Testis (tissue), 2 donors: ENCODE measurements at regions not wholly inside any gene's neighbourhood (a gene's known extent, or its start where the extent isn't known, plus 50 kb on each side); places are given as distances from the start of the nearest gene placed in this dataset.

Experiments
- DNase-seq: peaks from one replicate; pipeline ENCODE4 v3.0.0-alpha.2; 2019
- H3K27ac ChIP-seq, 2 donors: fragments of 200-600 bp; sonication (generic); one replicate each; pipeline ENCODE4 v1.5.1; 2019
- H3K27me3 ChIP-seq: fragments of 200-600 bp; sonication (generic); one replicate; pipeline ENCODE4 v1.5.1; 2019
- H3K36me3 ChIP-seq: fragments of 200-600 bp; sonication (generic); one replicate; pipeline ENCODE4 v1.5.1; 2017; ENCODE audit warnings: low read depth; ENCODE audit errors: missing control alignments
- H3K4me1 ChIP-seq: fragments of 200-600 bp; sonication (generic); one replicate; pipeline ENCODE4 v1.5.1; 2019
- H3K4me3 ChIP-seq, 2 donors: fragments of 200-600 bp; sonication (generic); one replicate each; pipeline ENCODE4 v1.5.1; 2017 to 2019
- H3K9me3 ChIP-seq: fragments of 200-600 bp; sonication (generic); one replicate; pipeline ENCODE4 v1.5.1; 2017
- CTCF ChIP-seq, 3 experiments: fragments of 450-650 bp in 2 of 3; fragments of 200-600 bp in 1 of 3; sonication (generic) in 1 of 3; IDR thresholded peaks; one replicate each; pipeline ENCODE4 v1.5.1; 2016 to 2019; ENCODE audit warnings: antibody characterized with exemption in 3 of 3, mild to moderate bottlenecking in 2 of 3, moderate library complexity in 1 of 3
- POLR2A ChIP-seq: fragments of 450-650 bp; IDR thresholded peaks from one replicate; pipeline ENCODE4 v1.6.1; 2017; ENCODE audit warnings: antibody characterized with exemption, mild to moderate bottlenecking, moderate library complexity
- WGBS, 2 donors: methylation state at CpG; one replicate each; pipeline ENCODE4 v1.1.5; 2018; 5-methylcytosine and 5-hydroxymethylcytosine counted together
- intact Hi-C: fragments of 100-400 bp; cut with DNase I; formaldehyde crosslinking; loops from one replicate; pipeline ENCODE4 v1.15.1; 2023; ENCODE audit warnings: low total_unique reads

GRCh38 chr15:53036641-53037040 is 246.5 kb upstream of the ONECUT1 start:
- no peak for DNase-seq
- no peak for TF ChIP-seq CTCF (IDR thresholded peaks at IDR 0.05)
- no peak for TF ChIP-seq POLR2A
- WGBS, 2 donors, result 73 to 76% methylated on average over 2 of the region's 2 CpGs
- Histone ChIP-seq H3K4me3 (no peak overlapping the region), H3K27me3 (no peaks in the 10 kb centered on the region), H3K36me3 (no peaks in the 10 kb centered on the region), H3K4me1 (no peaks in the 10 kb centered on the region), H3K9me3 (no peaks in the 10 kb centered on the region), H3K27ac (no peak overlapping the region)
- intact Hi-C loops, result no loop called here

DNA sequence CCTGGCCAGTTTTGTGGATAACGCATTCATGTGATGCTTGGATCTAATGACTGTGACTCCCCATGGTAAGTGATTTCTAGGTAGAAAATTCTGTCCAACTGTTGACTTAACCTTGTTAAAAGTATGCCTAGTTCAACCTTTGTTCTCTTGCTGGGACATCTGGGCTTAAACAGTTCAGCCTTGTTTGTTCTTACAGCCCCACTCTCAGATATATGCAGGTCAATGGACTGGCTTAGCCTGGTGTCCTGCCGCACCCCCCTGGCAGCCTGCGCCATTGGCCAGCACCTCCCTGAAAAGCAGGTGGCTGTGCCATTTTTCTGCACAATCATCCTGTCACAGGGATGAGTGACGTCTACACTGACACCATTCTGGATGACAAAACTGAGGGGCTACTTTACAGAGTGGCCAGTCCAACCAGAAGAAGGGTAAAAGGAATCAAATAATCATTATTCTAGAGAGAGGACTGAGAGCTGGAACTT is 244.7 kb upstream of the ONECUT1 start:
- Histone ChIP-seq H3K27ac (no peak overlapping the region), H3K4me3 (no peak overlapping the region), H3K9me3 (no peaks in the 10 kb centered on the region), H3K36me3 (no peaks in the 10 kb centered on the region), H3K4me1 (no peaks in the 10 kb centered on the region), H3K27me3 (no peaks in the 10 kb centered on the region)
- no peak for DNase-seq
- intact Hi-C loops, result no loop called here
- WGBS, 2 donors, result 90 to 96% methylated on average over 4 of the region's 4 CpGs
- TF ChIP-seq CTCF (IDR thresholded peaks at IDR 0.05) (no peak), POLR2A (no peak)

DNA sequence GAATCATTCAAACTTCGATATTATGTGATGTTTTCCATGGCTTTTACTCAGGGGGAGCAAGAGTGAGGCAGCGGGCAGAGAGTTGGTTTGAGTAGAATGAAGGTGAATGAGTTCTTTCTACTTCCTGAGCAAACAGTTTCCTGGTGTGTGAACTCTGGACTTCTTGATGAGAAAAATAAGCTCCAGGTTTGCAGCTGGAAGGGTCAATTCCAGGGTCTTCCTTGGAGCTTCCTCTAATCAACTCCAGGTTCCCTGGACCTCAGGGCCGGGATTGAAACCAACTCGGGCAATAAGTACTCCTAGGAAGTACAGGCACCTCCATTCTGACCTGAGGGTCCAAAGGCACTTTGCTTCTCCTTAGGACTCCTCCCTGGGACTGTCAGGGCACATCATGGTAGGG is 243.6 kb upstream of the ONECUT1 start:
- Histone ChIP-seq H3K4me1 (no peaks in the 10 kb centered on the region), H3K9me3 (no peaks in the 10 kb centered on the region), H3K36me3 (no peaks in the 10 kb centered on the region), H3K4me3 (no peak overlapping the region), H3K27ac (no peak overlapping the region), H3K27me3 (no peaks in the 10 kb centered on the region)
- 92% methylated on average over 4 of the region's 4 CpGs for WGBS, 2 donors
- no peak for DNase-seq
- intact Hi-C loops, result no loop called here
- TF ChIP-seq POLR2A (no peak), CTCF (IDR thresholded peaks at IDR 0.05) (no peak)

DNA sequence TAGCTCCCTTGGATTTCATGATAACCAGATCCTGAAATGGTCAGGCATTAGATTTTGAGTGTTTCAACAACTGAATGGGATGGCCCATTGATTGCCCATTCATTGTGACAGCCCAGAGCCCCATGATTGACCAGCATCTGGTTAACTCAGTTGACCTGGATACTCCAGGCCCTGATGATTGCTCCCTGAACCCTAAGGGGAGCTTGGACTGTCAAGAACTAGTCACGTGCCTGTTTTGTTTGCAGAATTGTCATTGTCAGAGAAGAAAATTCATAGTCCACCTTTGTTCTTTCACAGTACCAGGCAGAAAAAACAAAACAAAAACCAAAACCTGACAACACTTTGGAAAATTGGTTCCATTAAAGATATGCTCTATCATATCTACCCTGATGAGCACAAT is 241.3 kb upstream of the ONECUT1 start:
- intact Hi-C loops, result no loop called here

More for the DNA sequence above, 241.3 kb upstream of the ONECUT1 start:
- Histone ChIP-seq H3K36me3 (no peaks in the 10 kb centered on the region), H3K27ac (no peak overlapping the region), H3K4me1 (no peaks in the 10 kb centered on the region), H3K4me3 (no peak overlapping the region), H3K9me3 (no peaks in the 10 kb centered on the region), H3K27me3 (no peaks in the 10 kb centered on the region)
- TF ChIP-seq CTCF (IDR thresholded peaks at IDR 0.05) (no peak), POLR2A (no peak)
- DNase-seq, result no peak
- 52 to 64% methylated on average over 1 of the region's 1 CpG for WGBS, 2 donors
